Activated B cell treated with CpG ODN at 0.5 μM for 24 hours (primary cell): ENCODE measurements at regions not wholly inside any gene's neighbourhood (a gene's known extent, or its start where the extent isn't known, plus 50 kb on each side); places are given as distances from the start of the nearest gene placed in this dataset.

Experiments used
- ATAC-seq: fragments of 200-7000 bp; cut with Tn5 transposase; one replicate; pipeline ENCODE4 v1.10.0; 2021; ENCODE audit warnings: low read depth, mild to moderate bottlenecking, moderate library complexity
- CTCF ChIA-PET: fragments of 350-600 bp; sonication (Branson Sonifier 250); formaldehyde crosslinking; loops from one replicate; lab custom pipeline; 2021; ENCODE audit warnings: antibody characterized with exemption; lab: Charles Lee
- POLR2A ChIA-PET: fragments of 350-600 bp; sonication (Branson Sonifier 250); formaldehyde crosslinking; loops from one replicate; lab custom pipeline; 2021; ENCODE audit warnings: antibody characterized with exemption; lab: Charles Lee
- DNase-seq: peaks from one replicate; pipeline ENCODE4 v3.0.0; 2022
- H3K27ac Mint-ChIP-seq: one replicate; pipeline ENCODE4 v1.8.0; 2020; ENCODE audit warnings: mixed read lengths
- H3K27me3 Mint-ChIP-seq: one replicate; pipeline ENCODE4 v1.8.0; 2021; ENCODE audit warnings: mixed read lengths
- H3K36me3 Mint-ChIP-seq: one replicate; pipeline ENCODE4 v1.8.0; 2021; ENCODE audit warnings: low read depth, mixed read lengths
- H3K4me1 Mint-ChIP-seq: one replicate; pipeline ENCODE4 v1.8.0; 2021; ENCODE audit warnings: mixed read lengths
- H3K4me3 Mint-ChIP-seq: one replicate; pipeline ENCODE4 v1.8.0; 2020; ENCODE audit warnings: mild to moderate bottlenecking, mixed read lengths
- H3K9me3 Mint-ChIP-seq: one replicate; pipeline ENCODE4 v1.8.0; 2020; ENCODE audit warnings: mixed read lengths
- CTCF ChIP-seq: fragments of 200-600 bp; IDR thresholded peaks from one replicate; pipeline ENCODE4 v1.8.0; 2022; ENCODE audit warnings: antibody characterized with exemption, mild to moderate bottlenecking
- intact Hi-C: fragments of 100-400 bp; cut with micrococcal nuclease; formaldehyde crosslinking; loops from one replicate; pipeline ENCODE4 v1.15.1; 2024

- Mint-ChIP-seq H3K9me3 (no peaks in the 10 kb centered on the region), H3K36me3 (peaks cover 4% of the 10 kb centered on the region), H3K4me1 (peaks cover 15% of the 10 kb centered on the region), H3K27me3 (no peaks in the 10 kb centered on the region), H3K4me3 (no peak overlapping the region), H3K27ac (no peak overlapping the region)
- no peak for TF ChIP-seq CTCF
- ChIA-PET POLR2A (interaction anchor here (0.7 kb wide), 1 partner anchor 229 kb away, joined by 3 read pairs; no protein-coding TSS in a partner anchor), CTCF (no interaction called here)
- DNase-seq (no peak), ATAC-seq (no peak)
- intact Hi-C loops: no loop called here
Observed at GRCh38 chr13:105144020-105144419, 1391.4 kb downstream of the EFNB2 start.

DNA sequence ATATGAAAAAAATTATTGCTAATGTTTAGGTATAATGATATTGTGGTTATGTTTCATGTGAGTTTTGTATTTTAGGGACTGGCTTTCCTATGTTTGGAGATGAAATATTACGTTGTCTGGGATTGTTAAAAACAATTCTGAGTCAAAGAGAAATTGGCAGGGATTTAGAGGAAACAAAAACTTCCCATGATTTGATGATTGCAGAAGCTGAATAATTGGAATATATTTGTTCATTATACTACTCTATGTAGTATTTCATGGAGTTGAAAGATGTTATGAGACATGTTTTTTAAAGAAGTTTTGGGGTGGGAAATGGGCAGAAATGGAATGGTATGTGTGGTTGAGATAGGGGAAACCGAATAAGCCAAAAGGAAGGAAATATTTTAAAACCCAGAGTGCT is 1392.9 kb downstream of the EFNB2 start:
- Mint-ChIP-seq H3K36me3 (peaks cover 4% of the 10 kb centered on the region), H3K4me1 (peaks cover 19% of the 10 kb centered on the region), H3K4me3 (no peak overlapping the region), H3K9me3 (no peaks in the 10 kb centered on the region), H3K27ac (no peak overlapping the region), H3K27me3 (no peaks in the 10 kb centered on the region)
- DNase-seq: no peak
- no peak for TF ChIP-seq CTCF
- no peak for ATAC-seq
- intact Hi-C loops: no loop called here
- ChIA-PET CTCF (no interaction called here), POLR2A (no interaction called here)

DNA sequence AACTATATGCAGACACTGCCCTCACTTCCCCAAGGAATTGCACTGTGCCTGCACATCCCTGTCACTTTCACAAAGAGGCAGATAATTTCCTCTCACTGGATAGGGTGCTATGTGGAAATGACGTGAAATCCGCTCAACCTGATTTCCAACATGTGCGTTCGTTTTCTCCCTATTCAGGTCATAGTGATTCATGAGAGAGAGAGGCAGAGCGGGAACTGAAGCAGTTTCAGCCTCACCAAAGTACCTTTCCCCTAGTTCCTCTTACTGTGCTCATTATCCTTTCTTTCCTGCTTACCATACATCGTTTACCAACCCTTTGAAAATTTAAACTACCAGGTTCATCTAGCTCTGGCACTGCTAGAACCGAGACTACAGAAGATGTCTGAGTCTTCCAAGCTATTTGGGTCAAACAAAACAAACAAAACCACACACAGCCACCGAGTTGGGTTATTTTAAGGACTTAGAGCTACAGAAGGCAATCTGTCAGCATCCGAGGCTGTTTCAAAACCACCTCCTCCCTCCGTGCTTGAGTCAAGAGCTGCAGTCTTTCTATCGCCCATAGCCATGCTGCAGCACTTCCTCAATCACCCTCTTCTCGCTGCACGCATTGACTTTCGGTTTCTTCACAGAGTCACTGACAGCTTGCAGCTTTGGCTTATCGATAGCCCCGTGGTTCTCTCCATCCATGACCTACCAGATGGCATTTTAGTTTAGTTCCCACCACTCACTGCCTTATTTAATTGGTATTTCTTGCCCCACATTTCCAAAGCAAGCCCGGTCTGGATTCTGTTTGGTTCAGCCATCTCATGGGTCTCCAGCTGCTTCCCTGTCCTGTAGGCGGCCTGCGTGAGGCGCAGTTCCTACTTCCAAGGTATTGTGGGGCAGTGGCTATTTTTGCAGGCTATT is 1395.8 kb downstream of the EFNB2 start:
- ChIA-PET POLR2A (interaction anchor here (1.3 kb wide), 1 partner anchor 1428 kb away, joined by 5 read pairs; the partner anchor contains the start of gene ARGLU1), CTCF (no interaction called here)
- DNase-seq: peak; percentile 26
- Mint-ChIP-seq H3K27ac (peak overlapping the region; percentile 95), H3K4me1 (peaks cover 19% of the 10 kb centered on the region), H3K27me3 (no peaks in the 10 kb centered on the region), H3K9me3 (no peaks in the 10 kb centered on the region), H3K36me3 (peaks cover 4% of the 10 kb centered on the region), H3K4me3 (peak overlapping the region; percentile 91)
- intact Hi-C loops: loop anchor here (2.0 to 10.0 kb wide), 2 partner anchors 1395 to 1425 kb away; partner anchors contain the start of genes ARGLU1 and EFNB2
- peak; percentile 94 for ATAC-seq
- TF ChIP-seq CTCF: no peak

DNA sequence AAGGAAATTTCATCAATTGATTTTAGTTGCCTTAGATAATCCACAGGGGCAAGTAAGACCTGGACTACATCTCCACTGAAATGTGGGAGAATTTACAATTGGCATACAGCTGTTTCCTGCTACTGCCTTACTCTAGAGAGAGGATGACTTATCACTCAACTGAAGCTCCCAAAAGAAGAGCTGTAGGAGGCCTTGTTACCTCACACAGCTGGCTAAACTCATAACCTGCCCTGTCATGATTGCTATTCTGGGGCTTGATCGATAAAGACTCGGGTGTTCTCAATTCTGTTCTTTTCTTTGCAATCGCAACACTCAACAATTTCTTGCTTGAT is 1396.4 kb downstream of the EFNB2 start:
- H3K9me3 Mint-ChIP-seq: no peaks in the 10 kb centered on the region
- no peak for TF ChIP-seq CTCF
- H3K36me3 Mint-ChIP-seq: peaks cover 4% of the 10 kb centered on the region
- intact Hi-C loops: loop anchor here (2.0 to 10.0 kb wide), 2 partner anchors 1396 to 1426 kb away; partner anchors contain the start of genes ARGLU1 and EFNB2
- ChIA-PET POLR2A (interaction anchor here (1.3 kb wide), 1 partner anchor 1429 kb away, joined by 5 read pairs; the partner anchor contains the start of gene ARGLU1), CTCF (no interaction called here)
- no peaks in the 10 kb centered on the region for H3K27me3 Mint-ChIP-seq
- peaks cover 19% of the 10 kb centered on the region for H3K4me1 Mint-ChIP-seq
- peak overlapping the region; percentile 95 for H3K27ac Mint-ChIP-seq
- peak overlapping the region; percentile 91 for H3K4me3 Mint-ChIP-seq
- no peak for ATAC-seq
- no peak for DNase-seq

- Mint-ChIP-seq H3K4me3 (no peak overlapping the region), H3K36me3 (peaks cover 4% of the 10 kb centered on the region), H3K27ac (no peak overlapping the region), H3K9me3 (no peaks in the 10 kb centered on the region), H3K4me1 (peaks cover 19% of the 10 kb centered on the region), H3K27me3 (no peaks in the 10 kb centered on the region)
- ChIA-PET CTCF (no interaction called here), POLR2A (no interaction called here)
- DNase-seq (no peak), ATAC-seq (no peak)
- intact Hi-C loops: loop anchor here (10.0 kb wide), 1 partner anchor 1429 kb away; the partner anchor contains the start of gene ARGLU1
- TF ChIP-seq CTCF: no peak
Observed at GRCh38 chr13:105135852-105136615, 1399.4 kb downstream of the EFNB2 start.
